ENCODE measurements at regions not wholly inside any gene's neighbourhood (a gene's known extent, or its start where the extent isn't known, plus 50 kb on each side); places are given as distances from the start of the nearest gene placed in this dataset.

- no peak for DNase-seq (ENCODE audit: extremely low read depth, insufficient read length)
- H3K36me3 ChIP-seq (ENCODE audit: control insufficient read depth, insufficient read depth, low read length), result no peaks in the 10 kb centered on the region
- no peak for TF ChIP-seq CTCF (IDR thresholded peaks at IDR 0.05; ENCODE audit: insufficient read depth, low read length, poor library complexity, severe bottlenecking)
- H3K4me3 ChIP-seq (replicated peaks; ENCODE audit: low read depth, low read length), result no peak overlapping the region
- no peaks in the 10 kb centered on the region; the same call in 1 of the 2 replicates for H3K27me3 ChIP-seq (replicated peaks; ENCODE audit: control insufficient read depth, insufficient read depth, low read length)
Measured at GRCh38 chr1:70891051-70891843, 156.4 kb downstream of the PTGER3 start.

GRCh38 chr1:70892140-70892539 is 155.5 kb downstream of the PTGER3 start:
- Histone ChIP-seq H3K27me3 (replicated peaks; ENCODE audit: control insufficient read depth, insufficient read depth, low read length) (no peaks in the 10 kb centered on the region; the same call in 1 of the 2 replicates), H3K36me3 (ENCODE audit: control insufficient read depth, insufficient read depth, low read length) (no peaks in the 10 kb centered on the region), H3K4me3 (replicated peaks; ENCODE audit: low read depth, low read length) (no peak overlapping the region)
- no peak for DNase-seq (ENCODE audit: extremely low read depth, insufficient read length)
- TF ChIP-seq CTCF (IDR thresholded peaks at IDR 0.05; ENCODE audit: insufficient read depth, low read length, poor library complexity, severe bottlenecking), result no peak

GRCh38 chr1:70892930-70893329 is 154.7 kb downstream of the PTGER3 start:
- H3K27me3 ChIP-seq (replicated peaks; ENCODE audit: control insufficient read depth, insufficient read depth, low read length), result no peaks in the 10 kb centered on the region; the same call in 1 of the 2 replicates
- no peaks in the 10 kb centered on the region for H3K36me3 ChIP-seq (ENCODE audit: control insufficient read depth, insufficient read depth, low read length)
- TF ChIP-seq CTCF (IDR thresholded peaks at IDR 0.05; ENCODE audit: insufficient read depth, low read length, poor library complexity, severe bottlenecking), result no peak
- DNase-seq (ENCODE audit: extremely low read depth, insufficient read length), result no peak
- no peak overlapping the region for H3K4me3 ChIP-seq (replicated peaks; ENCODE audit: low read depth, low read length)

GRCh38 chr1:70893381-70893780 is 154.2 kb downstream of the PTGER3 start:
- DNase-seq (ENCODE audit: extremely low read depth, insufficient read length), result no peak
- H3K4me3 ChIP-seq (replicated peaks; ENCODE audit: low read depth, low read length), result no peak overlapping the region
- no peak for TF ChIP-seq CTCF (IDR thresholded peaks at IDR 0.05; ENCODE audit: insufficient read depth, low read length, poor library complexity, severe bottlenecking)
- H3K36me3 ChIP-seq (ENCODE audit: control insufficient read depth, insufficient read depth, low read length), result no peaks in the 10 kb centered on the region
- H3K27me3 ChIP-seq (replicated peaks; ENCODE audit: control insufficient read depth, insufficient read depth, low read length), result no peaks in the 10 kb centered on the region; the same call in 1 of the 2 replicates

GRCh38 chr1:70895531-70895930 is 152.1 kb downstream of the PTGER3 start:
- DNase-seq (ENCODE audit: extremely low read depth, insufficient read length), result no peak
- Histone ChIP-seq H3K27me3 (replicated peaks; ENCODE audit: control insufficient read depth, insufficient read depth, low read length) (no peaks in the 10 kb centered on the region), H3K4me3 (replicated peaks; ENCODE audit: low read depth, low read length) (no peak overlapping the region), H3K36me3 (ENCODE audit: control insufficient read depth, insufficient read depth, low read length) (no peaks in the 10 kb centered on the region)
- TF ChIP-seq CTCF (IDR thresholded peaks at IDR 0.05; ENCODE audit: insufficient read depth, low read length, poor library complexity, severe bottlenecking), result no peak
